Psoas muscle (tissue), 7 donors: ENCODE measurements at regions not wholly inside any gene's neighbourhood (a gene's known extent, or its start where the extent isn't known, plus 50 kb on each side); places are given as distances from the start of the nearest gene placed in this dataset.

Experiments
- ATAC-seq, 4 donors: fragments of 200-7000 bp; cut with Tn5 transposase; one replicate each; pipeline ENCODE4 v1.9.1; 2020; ENCODE audit warnings: moderate library complexity in 3 of 4, mild to moderate bottlenecking in 2 of 4
- DNase-seq, 2 donors: peaks; one replicate each; pipeline ENCODE4 v3.0.0-alpha.2; 2020
- H3K27ac ChIP-seq: fragments of 200-600 bp; one replicate; pipeline ENCODE4 v1.8.0; 2022
- H3K27me3 ChIP-seq, 3 donors: fragments of 200-600 bp in 1 of 3; one replicate each; pipeline versions ENCODE4 v1.6.1 to v1.8.0; 2013 to 2022; ENCODE audit warnings: low read length in 2 of 3, mild to moderate bottlenecking in 2 of 3, moderate library complexity in 1 of 3; ENCODE audit not compliant: insufficient read depth in 3 of 3
- H3K36me3 ChIP-seq, 2 donors: fragments of 200-600 bp in 1 of 2; one replicate each; pipeline versions ENCODE4 v1.6.1 to v1.8.0; 2013 to 2022; ENCODE audit warnings: low read depth in 1 of 2, mild to moderate bottlenecking in 1 of 2, moderate library complexity in 1 of 2; ENCODE audit not compliant: insufficient read depth in 1 of 2
- H3K4me1 ChIP-seq: fragments of 200-600 bp; one replicate; pipeline ENCODE4 v1.8.0; 2022
- H3K4me3 ChIP-seq: fragments of 200-600 bp; one replicate; pipeline ENCODE4 v1.8.0; 2022; ENCODE audit warnings: mild to moderate bottlenecking
- H3K9me3 ChIP-seq: fragments of 200-600 bp; one replicate; pipeline ENCODE4 v1.8.0; 2022
- CTCF ChIP-seq: fragments of 200-600 bp; IDR thresholded peaks from one replicate; pipeline ENCODE4 v1.8.0; 2022; ENCODE audit warnings: antibody characterized with exemption
- WGBS, 3 donors: extraction: QIAGEN DNeasy Blood & Tissue Kit; methylation state at CpG; one replicate each; pipeline versions ENCODE4 v1.1.6 to v1.1.7; 2013; 5-methylcytosine and 5-hydroxymethylcytosine counted together
- intact Hi-C, 2 donors: fragments of 100-400 bp; cut with DNase I; formaldehyde crosslinking; loops; one replicate each; pipeline versions ENCODE4 v1.11.0 to v1.14.2; 2022
- donor health status: healthy with polysubstance abuse.
- donor health status: DM: no; HTN: no; CAD: no; lungs with moderate emphysema.
- donor health status: Bipolar disorder and iron deficiency.
- donor health status: healthy.
- donor health status: DM: yes; HTN: yes; CAD: no.
- donor health status: DM: no; HTN: no; CAD: no.
- donor health status: DM: yes; HTN: yes; CAD: no.

- DNase-seq (no peak), ATAC-seq (no peak)
- Histone ChIP-seq H3K27me3 (no peaks in the 10 kb centered on the region), H3K9me3 (no peaks in the 10 kb centered on the region), H3K4me1 (no peaks in the 10 kb centered on the region), H3K4me3 (no peak overlapping the region), H3K36me3 (no peaks in the 10 kb centered on the region), H3K27ac (no peak overlapping the region)
- no peak for TF ChIP-seq CTCF
- intact Hi-C loops = no loop called here
- WGBS, 3 donors = 20 to 28% (median 23%) methylated on average over 4 of the region's 4 CpGs
Observed at GRCh38 chr3:180116203-180116602, 79.5 kb upstream of the PEX5L start.

GRCh38 chr3:180116658-180117057 is 79.9 kb upstream of the PEX5L start:
- H3K4me3 ChIP-seq = no peak overlapping the region
- intact Hi-C loops = no loop called here
- WGBS, 3 donors = 31 to 44% (median 44%) methylated on average over 2 of the region's 2 CpGs
- no peaks in the 10 kb centered on the region for H3K9me3 ChIP-seq
- DNase-seq (no peak), ATAC-seq (no peak)
- no peaks in the 10 kb centered on the region for H3K4me1 ChIP-seq
- H3K27ac ChIP-seq = no peak overlapping the region
- no peaks in the 10 kb centered on the region for H3K27me3 ChIP-seq
- H3K36me3 ChIP-seq = no peaks in the 10 kb centered on the region
- no peak for TF ChIP-seq CTCF

- H3K27ac ChIP-seq = no peak overlapping the region
- no peak overlapping the region for H3K4me3 ChIP-seq
- no peak for ATAC-seq
- TF ChIP-seq CTCF = no peak
- H3K27me3 ChIP-seq = no peaks in the 10 kb centered on the region
- H3K4me1 ChIP-seq = no peaks in the 10 kb centered on the region
- WGBS, 3 donors = 77 to 79% (median 77%) methylated on average over 10 to 11 of the region's 11 CpGs
- no peaks in the 10 kb centered on the region for H3K36me3 ChIP-seq
- DNase-seq = no peak
- H3K9me3 ChIP-seq = no peaks in the 10 kb centered on the region
- intact Hi-C loops = no loop called here
Observed at GRCh38 chr3:180117381-180118163, 80.8 kb upstream of the PEX5L start.

GRCh38 chr3:180119567-180119966 is 82.8 kb upstream of the PEX5L start:
- 81 to 88% (median 86%) methylated on average over 1 of the region's 1 CpG for WGBS, 3 donors
- no peaks in the 10 kb centered on the region for H3K36me3 ChIP-seq
- H3K27ac ChIP-seq = no peak overlapping the region
- H3K9me3 ChIP-seq = no peaks in the 10 kb centered on the region
- H3K4me1 ChIP-seq = no peaks in the 10 kb centered on the region
- no peaks in the 10 kb centered on the region for H3K27me3 ChIP-seq
- no peak for TF ChIP-seq CTCF
- ATAC-seq (no peak), DNase-seq (no peak)
- intact Hi-C loops = no loop called here
- no peak overlapping the region for H3K4me3 ChIP-seq

GRCh38 chr3:180123928-180124327 is 87.2 kb upstream of the PEX5L start:
- DNase-seq (no peak), ATAC-seq (no peak)
- Histone ChIP-seq H3K27ac (no peak overlapping the region), H3K4me1 (no peaks in the 10 kb centered on the region), H3K27me3 (no peaks in the 10 kb centered on the region), H3K9me3 (no peaks in the 10 kb centered on the region), H3K36me3 (no peaks in the 10 kb centered on the region), H3K4me3 (no peak overlapping the region)
- no peak for TF ChIP-seq CTCF
- intact Hi-C loops = no loop called here
